Activated CD8-positive, alpha-beta memory T cell treated with anti-CD3 and anti-CD28 coated beads, Interleukin-2, amount 50 U/mL, for 48 hours (primary cell): ENCODE measurements at regions not wholly inside any gene's neighbourhood (a gene's known extent, or its start where the extent isn't known, plus 50 kb on each side); places are given as distances from the start of the nearest gene placed in this dataset.

Experiments used
- DNase-seq: peaks from one replicate; pipeline ENCODE4 v3.0.0-alpha.2; 2020

DNA sequence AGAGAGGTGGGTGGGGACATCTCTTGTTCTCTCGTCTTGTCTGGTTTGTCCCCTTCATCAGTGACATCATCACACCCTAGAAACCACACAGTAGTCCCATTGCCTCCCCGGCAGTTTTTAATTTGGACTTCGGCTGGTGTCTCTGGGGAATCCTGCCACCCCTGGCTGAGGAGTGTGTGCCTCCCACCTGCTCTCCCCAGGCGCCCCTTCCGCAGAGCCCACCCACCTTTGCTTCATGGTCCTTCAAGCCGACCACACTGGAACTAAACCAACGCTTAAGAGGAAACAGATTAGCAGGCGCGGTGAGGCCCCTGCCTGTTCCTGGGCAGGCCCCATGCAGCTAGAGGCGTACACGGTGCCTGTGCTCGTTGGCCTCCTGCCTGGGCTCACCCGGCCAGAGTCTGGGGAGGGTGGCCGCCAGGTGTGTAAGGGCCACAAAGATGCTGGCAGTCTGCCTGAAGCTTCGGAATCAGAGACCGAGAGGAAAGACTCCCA, 107.6 kb upstream of the SPRY4 start:
- DNase-seq, result peak; percentile 67

DNA sequence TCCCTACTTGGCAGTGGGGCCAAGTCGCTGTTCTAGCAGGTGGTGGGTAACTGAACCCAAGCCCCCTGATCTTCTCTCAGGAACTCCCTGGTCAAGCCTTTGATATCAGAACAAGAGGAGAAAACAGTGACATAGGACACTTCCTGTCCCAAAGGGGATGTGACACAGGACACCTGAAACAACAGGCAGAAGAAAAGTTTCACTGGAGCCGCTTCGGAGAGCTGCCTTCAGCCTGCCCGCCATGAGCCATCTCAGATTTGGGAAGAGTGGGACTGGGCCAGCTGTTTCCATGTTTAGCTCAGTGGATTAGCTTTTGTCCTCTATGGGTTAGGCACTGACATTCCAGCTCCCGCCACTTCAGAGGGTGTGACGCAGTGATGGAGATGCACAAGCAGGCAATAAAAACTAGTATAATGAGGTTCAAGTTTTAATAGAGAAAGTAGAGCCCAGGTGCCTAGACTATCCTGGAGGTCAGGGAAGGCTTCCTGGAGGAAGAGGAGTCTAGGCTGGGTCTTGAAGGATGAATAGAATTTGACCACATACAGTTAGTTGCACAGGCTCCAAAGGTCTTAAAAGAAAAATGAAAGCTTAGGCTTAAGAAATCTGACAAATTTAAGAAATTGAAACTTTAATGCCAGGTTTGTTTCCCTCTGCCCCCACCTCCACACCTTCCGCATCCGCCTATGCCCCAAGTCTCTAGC, 104.1 kb upstream of the SPRY4 start:
- no peak for DNase-seq

DNA sequence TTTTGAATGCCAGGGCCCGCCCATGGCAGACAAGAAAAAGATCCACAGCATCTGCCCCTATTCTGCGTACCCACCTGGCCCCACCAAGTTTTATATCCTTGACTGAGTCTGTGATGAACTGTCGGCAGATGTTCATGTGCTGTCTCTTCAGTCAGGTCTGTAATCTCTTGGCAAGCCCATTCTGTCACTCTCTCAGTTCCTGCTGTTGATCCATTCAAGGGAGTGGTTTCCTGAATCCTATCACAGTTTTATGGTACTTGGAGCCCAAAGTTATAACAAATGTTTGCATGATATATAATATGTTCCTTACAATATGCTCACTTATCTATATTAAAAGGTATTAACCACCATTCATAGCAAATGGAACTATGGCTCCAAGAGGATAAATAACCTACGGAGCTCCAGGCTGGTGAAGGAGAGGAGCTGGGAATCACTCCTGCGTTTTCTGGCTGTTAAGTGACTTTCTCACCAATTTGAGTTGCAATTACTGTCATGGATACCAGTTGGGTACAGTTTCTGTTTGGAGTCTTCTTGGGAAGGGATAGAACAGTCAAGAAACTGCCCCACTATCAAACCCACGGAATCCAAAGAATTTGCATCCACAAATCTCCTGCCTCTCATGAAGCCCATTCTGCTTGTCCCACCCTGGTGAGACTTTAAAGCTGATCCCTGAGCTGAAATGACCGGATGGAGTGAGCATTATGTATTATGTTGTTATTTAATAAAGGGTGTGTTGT, 103.4 kb upstream of the SPRY4 start:
- no peak for DNase-seq

DNA sequence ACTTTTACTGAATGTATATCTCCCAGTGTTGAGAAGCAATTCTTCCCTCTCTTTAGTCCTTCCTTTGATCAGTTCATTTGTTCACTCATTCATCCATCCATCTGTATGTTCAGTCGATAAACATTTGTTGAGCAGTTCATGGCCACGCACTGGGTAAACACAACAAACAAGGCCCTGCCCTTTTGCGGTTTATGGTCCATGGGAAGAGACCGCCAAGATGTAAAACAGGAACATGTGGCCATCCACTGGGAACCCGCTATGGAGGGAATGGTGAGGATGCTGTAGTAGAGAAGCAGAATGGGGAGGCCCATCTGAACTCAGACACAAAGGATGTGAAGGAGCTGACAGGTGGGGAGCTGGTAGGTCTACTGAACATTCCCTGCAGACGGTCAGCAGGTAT, 102.7 kb upstream of the SPRY4 start:
- no peak for DNase-seq

DNA sequence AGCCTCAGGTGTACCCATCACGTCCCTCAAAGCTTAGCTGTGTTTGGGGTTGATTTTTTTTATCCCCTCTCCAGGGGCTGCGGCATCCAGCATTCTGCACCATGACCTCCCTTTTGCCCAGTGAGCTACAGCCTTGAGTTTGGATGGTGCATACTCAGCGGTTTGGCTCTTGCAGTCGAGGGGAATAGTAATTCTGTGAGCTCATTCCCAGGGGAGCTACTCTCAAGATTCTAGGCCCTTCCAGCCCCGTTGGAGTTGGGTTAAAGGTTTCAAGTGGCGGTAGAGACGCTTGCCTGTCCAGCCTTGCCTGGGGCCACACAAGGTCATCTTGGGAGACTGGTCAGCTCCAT, 102.2 kb upstream of the SPRY4 start:
- DNase-seq, result no peak

DNA sequence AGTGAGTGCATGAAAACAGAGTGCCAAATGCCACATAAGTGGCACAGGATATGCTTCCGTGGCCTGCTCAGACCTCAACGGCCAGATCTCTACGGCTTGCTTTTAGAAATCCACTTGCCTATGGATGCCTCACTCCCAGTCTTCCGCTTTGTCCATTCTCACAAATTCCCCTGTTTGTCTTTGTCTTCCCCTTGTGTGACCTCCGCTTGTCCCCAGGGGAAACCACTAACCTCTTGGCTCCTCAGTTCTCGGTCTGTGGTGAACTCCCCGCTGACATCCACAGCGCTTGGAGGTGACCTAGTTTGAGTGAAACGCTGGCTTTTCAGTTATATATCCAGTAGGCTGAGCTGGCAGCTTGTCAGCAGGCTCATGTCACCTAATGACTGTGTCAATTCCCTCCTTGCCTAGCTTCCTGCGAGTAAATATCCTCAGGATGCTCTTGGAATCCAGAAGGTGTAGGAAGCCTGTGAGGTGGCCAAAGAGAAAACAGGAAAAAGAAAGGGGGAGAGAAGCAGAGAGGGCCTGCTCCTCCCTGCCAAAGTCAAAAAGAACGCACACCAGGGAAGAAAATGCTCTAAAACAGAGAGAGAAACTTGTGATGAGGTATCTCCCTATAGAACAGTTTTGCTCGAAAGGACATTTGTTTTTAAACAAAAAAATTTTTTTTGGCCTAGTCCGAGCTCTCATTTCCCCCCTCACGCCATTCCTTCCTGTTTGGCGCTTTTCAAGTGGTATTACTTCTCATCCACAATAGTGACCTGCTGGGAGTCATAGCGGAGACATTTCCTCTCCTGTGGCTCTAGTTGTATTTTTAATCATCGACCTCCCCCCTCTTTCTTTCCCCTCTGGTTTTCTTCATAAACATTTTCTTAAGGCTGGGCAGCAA, 101.6 kb upstream of the SPRY4 start:
- DNase-seq, result no peak

DNA sequence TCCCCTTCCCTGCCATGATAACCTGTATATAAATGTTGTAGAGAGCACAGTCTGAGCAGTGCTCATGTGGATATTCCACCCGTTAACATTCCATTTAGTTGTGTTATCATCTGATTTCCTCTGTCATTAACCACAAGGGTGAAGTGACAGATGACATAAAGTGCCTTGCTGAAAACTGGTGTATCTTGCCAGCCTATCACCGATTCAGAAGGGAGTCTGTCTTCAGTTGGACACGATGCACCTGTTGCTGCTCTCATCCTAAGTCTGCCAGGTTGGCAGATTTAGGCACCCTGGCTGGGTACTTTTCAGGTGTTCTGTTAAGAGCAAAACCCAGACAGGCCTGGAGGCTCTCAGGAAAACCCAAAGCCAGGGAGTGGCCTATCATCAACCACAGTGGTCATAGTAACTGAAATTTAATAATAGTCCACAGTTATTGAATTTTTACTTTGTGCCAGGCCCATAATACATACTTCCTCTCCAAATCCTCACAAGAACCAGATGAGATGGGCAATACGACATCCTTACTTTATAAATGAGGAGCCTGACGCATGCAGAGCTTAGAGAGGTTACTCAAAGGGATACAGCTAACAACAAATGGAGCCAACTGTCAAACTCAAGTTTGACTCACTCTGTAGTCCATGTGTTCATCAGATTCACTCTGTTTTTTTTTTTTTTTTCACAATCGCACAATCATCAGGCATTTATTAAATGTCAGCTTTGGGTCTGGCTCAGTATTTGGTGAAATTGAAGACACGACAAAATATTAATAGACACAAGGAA, 100.7 kb upstream of the SPRY4 start:
- no peak for DNase-seq

DNA sequence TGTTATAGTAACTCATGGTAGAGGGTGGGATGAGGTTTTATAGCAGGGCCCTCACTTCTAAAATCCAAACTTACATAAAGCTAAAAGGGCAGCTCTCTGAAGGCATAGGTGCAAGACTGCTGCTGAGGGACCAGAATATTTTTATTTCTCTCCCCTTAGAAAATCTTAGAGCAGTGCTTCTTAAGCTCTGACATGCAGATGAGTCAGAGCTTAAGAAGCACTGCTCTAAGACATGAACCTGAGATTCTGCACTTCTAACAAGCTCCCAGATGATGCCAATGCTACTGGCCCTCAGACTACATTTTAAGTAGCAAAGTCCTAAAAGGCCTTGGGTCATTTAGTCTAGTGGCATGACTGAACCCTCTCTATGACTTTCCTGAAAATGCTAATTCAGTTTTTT, 97.6 kb upstream of the SPRY4 start:
- no peak for DNase-seq

DNA sequence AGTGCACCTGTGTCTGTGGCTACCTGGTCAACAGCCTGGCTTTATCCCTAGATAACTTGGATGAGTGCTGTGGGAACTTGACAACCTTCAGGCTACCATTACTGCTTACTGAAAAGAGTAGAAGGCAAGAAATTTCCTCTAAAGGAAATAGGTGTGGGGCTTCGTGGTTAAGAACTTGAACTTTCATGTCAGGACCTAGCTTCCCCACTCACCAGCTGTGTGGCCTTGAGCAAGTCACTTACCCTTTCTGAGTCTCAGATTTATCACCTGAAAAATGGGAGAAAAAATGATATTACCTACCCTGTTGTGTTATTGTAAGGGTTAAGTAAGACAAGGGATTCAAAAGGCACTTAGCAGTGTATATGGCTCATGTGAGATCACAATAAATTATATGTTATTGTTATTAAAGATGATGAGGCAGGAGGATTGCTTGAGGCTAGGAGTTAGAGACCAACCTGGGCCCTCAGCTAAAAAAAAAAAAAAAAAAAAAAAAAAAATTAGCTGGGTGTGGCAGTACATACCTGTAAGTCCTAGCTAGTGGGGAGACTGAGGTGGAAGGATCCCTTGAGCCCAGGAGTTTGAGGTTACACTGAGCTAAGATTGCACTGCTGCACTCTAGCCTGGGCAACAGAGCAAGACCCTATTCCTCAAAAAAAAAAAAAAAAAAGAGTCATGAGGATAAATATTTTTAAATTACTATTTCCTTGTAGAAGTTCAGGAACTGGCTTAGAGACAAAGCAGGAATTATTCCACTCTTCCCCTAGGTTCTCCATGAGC, 97.0 kb upstream of the SPRY4 start:
- DNase-seq, result no peak

DNA sequence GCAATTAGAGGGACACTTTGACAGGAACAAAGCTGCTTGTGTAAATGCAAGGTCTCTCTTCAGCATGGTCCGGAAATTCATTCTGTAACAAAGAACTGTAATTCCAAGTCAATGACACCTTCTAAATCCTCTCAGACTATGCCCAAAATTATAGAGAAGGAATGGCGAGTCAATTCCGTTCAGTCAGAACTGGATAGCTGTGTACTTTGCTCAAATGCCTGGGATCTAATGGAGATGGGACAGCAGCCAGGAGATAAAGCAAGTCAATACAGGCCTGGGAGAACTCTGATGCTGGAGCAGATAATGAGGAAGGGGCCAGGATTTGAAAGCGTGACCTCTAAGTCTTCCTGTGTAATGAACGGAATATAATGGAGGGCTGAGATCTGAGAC, 96.4 kb upstream of the SPRY4 start:
- DNase-seq, result no peak

DNA sequence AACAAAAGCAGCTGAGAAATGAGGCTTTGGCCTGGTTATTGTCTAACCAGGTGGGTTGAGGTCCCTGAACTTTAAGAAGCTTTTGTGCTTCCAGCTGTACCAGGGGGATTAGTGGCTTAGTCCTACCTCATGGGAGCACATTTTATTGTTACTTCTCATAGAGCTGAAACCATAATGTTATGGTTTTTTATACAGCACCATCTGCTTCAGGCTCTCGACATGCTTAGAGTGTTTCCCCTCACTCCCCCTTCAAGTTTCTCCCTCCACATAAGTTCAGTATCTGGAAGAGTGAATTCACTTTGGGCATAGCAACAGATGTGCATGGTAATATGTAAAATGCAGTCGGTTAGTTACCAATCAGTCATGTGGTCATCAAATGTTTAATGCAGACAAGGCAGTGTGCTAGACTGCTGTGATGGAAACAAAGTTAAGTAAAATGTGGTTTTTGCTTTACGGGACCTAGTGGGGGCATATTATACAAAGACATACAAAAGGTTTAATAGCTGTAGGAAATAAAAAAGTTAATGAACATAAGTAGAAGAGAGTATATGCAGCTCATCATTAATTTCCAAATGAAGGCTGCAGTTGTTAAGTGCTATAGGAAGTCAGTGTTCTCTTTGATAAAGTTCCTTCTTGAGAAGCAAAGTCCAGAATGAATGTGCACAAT, 95.9 kb upstream of the SPRY4 start:
- DNase-seq, result no peak

DNA sequence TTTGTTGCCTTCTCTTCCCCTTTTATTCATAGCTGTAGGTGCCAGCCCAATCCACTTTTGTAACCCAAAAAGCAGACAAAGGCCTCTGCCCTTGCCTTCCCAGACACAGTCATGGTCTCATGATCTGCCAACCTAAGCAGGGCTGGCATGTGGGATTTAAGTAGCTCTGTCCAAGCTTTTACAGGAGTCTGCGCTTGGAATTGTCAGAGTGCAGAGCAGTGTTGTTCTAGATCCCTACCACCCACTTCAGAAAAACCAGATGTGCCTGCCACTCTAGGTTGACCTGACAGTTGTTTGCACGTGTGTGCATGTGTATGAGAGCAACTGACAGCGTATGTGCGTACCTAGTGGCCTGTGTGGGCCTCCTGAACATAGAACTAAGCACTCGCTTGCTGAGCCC, 87.8 kb upstream of the SPRY4 start:
- no peak for DNase-seq

DNA sequence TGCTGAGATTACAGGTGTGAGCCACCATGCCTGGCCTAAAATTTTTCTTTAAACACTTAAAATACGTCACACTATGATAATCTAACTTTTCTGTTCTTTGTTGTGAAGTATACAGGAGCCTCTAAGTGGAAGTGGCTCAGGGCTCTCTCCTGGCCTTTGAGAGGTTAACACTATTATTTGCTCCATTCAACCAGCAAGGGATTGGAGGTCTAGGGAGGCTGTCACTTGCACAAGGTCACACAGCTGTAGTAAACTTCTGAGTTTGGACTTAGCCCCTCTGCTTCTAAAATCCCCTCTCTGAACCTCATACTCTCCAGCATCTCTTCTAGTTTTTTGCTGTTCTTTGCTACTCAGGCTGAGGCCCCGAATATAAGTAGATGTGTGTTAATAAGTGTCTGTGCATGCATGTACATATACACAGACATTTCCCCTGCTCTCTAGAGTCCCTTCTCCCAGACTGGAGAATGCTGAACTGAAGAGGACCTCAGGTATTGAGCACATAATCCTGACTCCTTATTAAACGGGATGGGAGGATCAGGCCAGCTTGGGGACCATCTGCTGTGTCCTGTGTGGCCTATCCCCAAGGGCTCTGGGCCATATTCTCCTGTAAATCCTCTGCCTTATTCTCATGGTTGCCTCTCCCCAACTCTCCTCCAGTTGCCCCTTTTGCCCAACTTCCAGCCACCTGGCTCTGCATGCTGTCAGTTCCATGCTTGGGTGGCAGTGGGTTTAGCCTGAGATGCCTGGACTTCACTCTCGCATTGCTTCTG, 87.0 kb upstream of the SPRY4 start:
- DNase-seq, result no peak

DNA sequence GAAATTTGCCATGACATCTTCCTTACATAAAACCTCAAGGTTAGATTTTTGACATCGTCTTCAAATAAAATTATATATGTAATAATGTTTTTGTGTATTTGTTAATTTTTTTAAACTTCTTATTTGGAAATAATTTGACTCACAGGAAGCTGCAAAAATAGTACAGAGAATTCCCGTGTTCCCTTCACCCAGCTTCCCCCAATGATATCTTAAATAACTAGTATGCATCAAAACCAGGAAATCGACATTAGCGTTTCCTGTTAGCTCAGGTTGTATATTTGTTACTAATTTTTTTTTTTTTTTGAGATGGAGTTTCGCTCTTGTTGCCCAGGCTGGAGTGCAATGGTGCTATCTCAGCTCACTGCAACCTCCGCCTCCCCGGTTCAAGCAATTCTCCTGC, 86.3 kb upstream of the SPRY4 start:
- DNase-seq, result no peak

DNA sequence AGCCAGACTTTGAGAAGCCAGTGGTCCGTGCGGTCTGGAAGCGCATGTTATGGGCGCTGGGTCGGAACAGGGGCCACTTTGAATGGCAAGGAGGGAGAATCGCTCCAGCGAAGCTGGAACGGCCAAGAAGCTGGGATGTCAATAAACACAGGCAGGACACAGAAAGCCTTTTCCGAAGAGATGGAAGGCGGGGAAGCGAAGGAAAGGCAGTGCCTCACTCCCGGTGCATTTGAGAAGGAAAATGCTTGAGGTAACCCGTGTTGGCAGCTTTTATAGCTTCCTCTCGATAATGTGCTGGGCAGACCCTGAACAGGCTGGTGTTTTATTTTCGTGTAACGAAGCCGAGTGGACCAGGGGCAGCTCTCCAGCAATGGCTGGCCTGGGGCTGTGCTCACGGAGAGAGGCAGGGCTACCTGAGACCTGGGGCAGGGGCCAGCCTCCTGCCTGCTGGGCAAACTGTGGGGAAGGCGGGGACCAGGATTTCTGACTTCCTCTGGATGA, 84.2 kb upstream of the SPRY4 start:
- DNase-seq, result no peak

DNA sequence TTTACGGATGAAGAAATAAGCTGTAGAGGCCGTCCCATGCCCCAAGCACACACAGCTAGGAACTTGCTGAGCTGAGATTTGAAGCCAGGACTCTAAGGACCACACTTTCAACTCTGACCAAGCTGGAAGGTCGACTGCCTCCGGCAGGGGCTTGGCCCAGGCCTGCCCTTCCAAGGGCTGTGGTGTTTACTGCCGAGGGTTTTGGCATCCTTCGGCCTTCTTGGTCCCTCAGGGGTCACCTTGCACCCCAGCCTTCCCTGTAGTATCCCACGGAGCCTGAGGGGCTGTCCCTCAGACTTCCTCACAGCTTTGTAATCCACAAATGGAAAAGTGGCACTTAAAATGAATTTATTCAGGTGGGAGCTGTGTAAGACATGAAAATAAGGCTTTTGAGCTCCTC, 83.7 kb upstream of the SPRY4 start:
- no peak for DNase-seq

DNA sequence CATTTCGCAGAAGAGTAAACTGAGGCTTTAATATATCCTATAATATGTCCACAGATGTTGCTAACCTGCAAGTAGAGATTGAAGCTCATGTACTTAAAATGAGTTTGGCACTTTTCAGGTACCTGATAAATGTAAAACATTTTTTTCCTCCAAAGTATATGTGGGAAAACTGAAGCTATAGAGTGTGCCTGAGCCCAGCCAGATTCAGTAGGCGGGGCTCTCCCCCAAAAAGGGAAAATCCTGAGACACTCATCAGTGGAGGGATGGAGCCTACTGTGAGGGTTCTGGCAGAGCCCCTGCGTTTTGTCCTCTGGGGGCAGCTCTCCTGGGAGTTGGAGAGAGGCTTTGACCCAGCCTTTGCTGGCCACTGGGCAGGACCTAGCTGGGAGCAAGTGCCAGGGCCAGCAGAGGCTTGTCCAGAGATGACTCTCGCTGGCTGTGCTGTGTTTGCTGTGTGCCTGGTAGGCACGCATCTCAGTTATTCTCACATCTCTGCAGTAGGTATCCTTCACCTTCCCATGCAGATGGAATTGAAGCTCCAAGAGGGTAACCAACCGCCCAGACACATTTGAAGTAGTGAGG, 81.1 kb upstream of the SPRY4 start:
- DNase-seq, result no peak

DNA sequence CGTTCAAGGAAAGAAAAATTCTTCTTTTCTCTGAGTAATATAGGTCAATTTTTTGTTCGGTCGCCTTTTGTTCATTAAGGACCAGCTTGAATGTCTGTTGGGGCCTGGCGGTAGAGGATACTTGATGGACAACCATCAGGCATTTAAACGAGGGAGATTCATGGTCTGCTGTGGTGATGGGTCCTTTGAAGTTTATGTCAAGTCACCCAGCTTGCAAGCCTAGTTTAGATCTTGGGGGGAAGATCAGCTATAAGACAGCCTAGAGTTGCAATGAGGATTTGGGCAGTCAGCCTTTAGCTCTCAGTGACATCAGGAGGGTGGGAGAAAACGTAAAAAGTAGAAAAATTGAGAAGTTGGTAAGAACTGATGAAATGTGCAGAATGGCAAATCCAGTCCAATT, 80.2 kb upstream of the SPRY4 start:
- DNase-seq, result no peak

DNA sequence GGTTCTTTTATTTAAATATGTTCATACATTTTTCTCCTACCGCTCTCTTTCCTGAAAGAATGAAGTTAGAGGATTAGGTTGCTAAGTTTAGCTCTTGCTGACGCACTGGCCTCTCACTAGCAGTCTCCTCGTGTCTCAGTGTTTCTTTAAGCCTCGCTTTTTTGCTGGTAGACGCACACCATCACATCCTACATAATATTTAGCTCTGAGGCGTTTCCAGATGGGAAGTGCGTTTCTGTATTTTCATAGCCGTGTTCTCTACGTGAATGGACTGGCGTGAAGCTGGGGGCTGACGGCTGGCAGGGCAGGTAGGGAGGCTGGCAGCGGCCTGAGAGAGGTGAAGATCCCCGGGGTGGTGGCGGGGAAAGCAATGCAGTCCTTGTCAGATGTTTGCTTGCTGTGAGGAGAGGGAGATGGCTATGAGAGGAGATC, 79.2 kb upstream of the SPRY4 start:
- no peak for DNase-seq

DNA sequence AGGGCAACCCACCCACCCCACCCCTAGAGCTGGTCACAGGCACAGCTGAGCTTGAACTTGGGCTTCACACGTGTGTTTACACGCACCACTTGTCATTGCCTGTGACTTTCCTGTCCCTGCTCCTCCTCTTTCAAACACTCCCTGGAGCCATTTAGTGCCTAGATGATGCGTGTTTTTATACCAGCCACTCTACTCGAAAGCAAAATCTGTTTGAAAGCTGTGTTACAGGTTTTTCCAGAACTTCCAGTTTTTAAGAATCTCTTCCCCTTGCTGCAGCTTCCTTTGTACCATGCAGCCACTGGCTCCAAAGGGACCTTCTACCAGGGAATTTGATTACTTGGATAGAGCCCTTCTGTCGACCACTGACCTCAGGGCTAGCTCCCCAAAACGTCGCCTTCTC, 78.8 kb upstream of the SPRY4 start:
- DNase-seq, result no peak
